GM18951 (cell line): ENCODE measurements at regions not wholly inside any gene's neighbourhood (a gene's known extent, or its start where the extent isn't known, plus 50 kb on each side); places are given as distances from the start of the nearest gene placed in this dataset.

Experiments used
- POLR2A ChIP-seq: IDR thresholded peaks from 4 replicates; pipeline ENCODE4 v1.6.1; 2011; ENCODE audit warnings: mild to moderate bottlenecking; ENCODE audit not compliant: insufficient read length, insufficient read depth; ENCODE audit errors: extremely low read depth
- in situ Hi-C: fragments of 300-500 bp; cut with MboI; formaldehyde crosslinking; loops from one replicate; pipeline ENCODE4 v1.12.0; 2022; ENCODE audit warnings: low sequenced_read_pairs, mixed read lengths, inconsistent platforms; ENCODE audit not compliant: unreplicated experiment

GRCh38 chr6:18897350-18897749 lies 510.2 kb downstream of the RNF144B start:
- no peak for TF ChIP-seq POLR2A
- in situ Hi-C loops, result no loop called here

GRCh38 chr6:18904681-18905080 lies 517.5 kb downstream of the RNF144B start:
- TF ChIP-seq POLR2A, result no peak
- in situ Hi-C loops, result no loop called here

GRCh38 chr6:18920701-18921100 lies 533.6 kb downstream of the RNF144B start:
- in situ Hi-C loops, result no loop called here
- TF ChIP-seq POLR2A, result no peak

GRCh38 chr6:18931086-18931485 lies 543.9 kb downstream of the RNF144B start:
- in situ Hi-C loops, result no loop called here
- no peak for TF ChIP-seq POLR2A

GRCh38 chr6:18958146-18958545 lies 571.0 kb downstream of the RNF144B start:
- TF ChIP-seq POLR2A, result no peak
- in situ Hi-C loops, result no loop called here

GRCh38 chr6:18961566-18961965 lies 574.4 kb downstream of the RNF144B start:
- no peak for TF ChIP-seq POLR2A
- in situ Hi-C loops, result no loop called here

GRCh38 chr6:18962361-18962905 lies 575.3 kb downstream of the RNF144B start:
- in situ Hi-C loops, result no loop called here
- TF ChIP-seq POLR2A, result no peak

- no peak for TF ChIP-seq POLR2A
- in situ Hi-C loops, result no loop called here
Measured at GRCh38 chr6:18963439-18963838, 576.3 kb downstream of the RNF144B start.

- TF ChIP-seq POLR2A, result no peak
Measured at GRCh38 chr6:18973251-18973650, 586.1 kb downstream of the RNF144B start.

GRCh38 chr6:18976091-18976490 lies 588.9 kb downstream of the RNF144B start:
- no peak for TF ChIP-seq POLR2A
- in situ Hi-C loops, result no loop called here

More at GRCh38 chr6:18973251-18973650, 586.1 kb downstream of the RNF144B start:
- in situ Hi-C loops, result no loop called here

GRCh38 chr6:18976966-18977365 lies 589.8 kb downstream of the RNF144B start:
- TF ChIP-seq POLR2A, result no peak
- in situ Hi-C loops, result no loop called here

GRCh38 chr6:18978337-18979128 lies 591.4 kb downstream of the RNF144B start:
- in situ Hi-C loops, result no loop called here
- no peak for TF ChIP-seq POLR2A

- in situ Hi-C loops, result no loop called here
- no peak for TF ChIP-seq POLR2A
Measured at GRCh38 chr6:18985061-18985460, 597.9 kb downstream of the RNF144B start.

- TF ChIP-seq POLR2A, result no peak
- in situ Hi-C loops, result no loop called here
Measured at GRCh38 chr6:18985996-18986395, 598.8 kb downstream of the RNF144B start.
